T-helper 2 cell treated with Interferon-gamma antibody and Interleukin-4, amounts not matched to agents 100 ng/mL and 5 ng/mL, for 36 hours (primary cell): ENCODE measurements at regions not wholly inside any gene's neighbourhood (a gene's known extent, or its start where the extent isn't known, plus 50 kb on each side); places are given as distances from the start of the nearest gene placed in this dataset.
"Not testable (repeated sequence)": the region's sequence is repeated elsewhere in the genome, so short reads cannot be mapped to it uniquely, and the experiment has no call there.

ENCODE experiments used
- intact Hi-C: fragments of 100-400 bp; cut with micrococcal nuclease; formaldehyde crosslinking; loops from one replicate; pipeline ENCODE4 v1.15.1; 2023

DNA sequence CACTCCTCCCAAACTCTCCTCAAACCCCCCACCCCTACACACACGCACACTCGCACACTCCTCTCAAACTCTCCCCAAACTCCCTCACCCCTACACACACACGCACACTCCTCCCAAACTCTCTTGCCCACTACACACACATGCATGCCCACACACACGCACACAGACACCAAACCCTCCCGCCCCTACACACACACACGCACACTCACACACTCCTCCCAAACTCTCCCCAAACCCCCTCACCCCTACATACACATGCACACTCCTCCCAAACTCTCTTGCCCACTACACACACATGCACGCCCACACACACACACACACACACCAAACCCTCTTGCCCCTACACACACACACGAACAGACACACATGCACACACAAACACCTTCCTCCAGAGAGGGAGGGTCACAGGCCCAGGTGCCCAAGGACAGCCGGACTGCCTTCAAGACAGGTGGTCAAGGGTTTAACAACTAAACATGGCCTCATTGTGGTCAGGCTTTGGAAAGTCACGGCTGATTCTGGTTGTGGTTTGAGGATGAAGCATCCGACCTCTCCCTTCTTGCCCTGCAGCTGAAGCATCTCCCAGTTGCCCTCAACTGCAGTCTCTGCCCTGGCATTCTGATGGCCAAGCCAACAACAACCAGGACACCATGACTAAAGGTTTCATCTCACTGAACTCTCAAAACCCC is 72.3 kb upstream of the SNTG2 start:
- intact Hi-C loops: no loop called here

GRCh38 chr2:877747-878146 is 72.9 kb upstream of the SNTG2 start:
- intact Hi-C loops: no loop called here

DNA sequence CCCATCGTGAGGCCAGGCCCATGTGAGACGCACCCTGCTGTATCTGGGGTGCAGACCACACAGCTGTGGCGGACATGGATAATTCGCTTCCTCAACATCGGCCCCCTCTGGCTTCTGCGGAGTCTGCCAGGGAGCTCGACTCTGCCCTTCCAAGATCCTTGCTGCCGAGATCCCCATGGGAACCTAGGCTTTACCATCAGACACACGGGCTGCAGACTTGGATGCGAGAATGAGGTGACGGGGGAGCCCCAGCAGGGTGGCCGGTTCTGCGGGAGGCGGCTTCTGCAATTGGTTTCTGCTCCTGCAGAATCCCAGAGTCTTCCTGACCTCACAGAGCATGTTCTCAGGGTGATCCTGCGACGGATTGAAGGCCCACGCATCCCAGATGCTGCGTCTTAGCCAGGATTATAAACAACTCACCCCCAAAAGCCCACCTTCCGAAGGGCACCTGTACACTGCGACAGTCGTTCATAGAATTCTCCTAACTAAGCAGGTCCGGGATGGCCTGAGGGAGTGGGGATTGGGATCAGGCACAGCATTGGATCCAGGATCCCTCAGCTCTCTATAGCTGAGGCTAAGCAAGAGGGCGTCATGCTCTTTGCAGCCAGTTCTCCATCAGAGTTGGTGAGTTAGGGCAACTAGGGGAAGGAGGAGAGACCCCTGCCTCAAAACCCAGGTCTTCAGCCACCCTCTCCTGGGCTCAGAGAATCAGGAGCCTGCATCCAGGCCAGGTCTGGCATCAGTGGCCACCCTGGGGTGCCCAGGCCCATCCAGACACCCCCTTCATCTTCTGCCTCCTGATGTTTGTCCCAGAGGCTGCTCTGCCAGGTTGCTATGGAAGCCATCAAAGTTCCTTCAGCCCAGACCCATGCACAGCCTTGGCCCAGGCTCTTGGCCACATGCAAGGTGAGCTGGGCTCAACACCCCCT is 74.7 kb upstream of the SNTG2 start:
- intact Hi-C loops: no loop called here

- intact Hi-C loops: no loop called here
Measured at GRCh38 chr2:873651-874580, 76.7 kb upstream of the SNTG2 start.

- intact Hi-C loops: no loop called here
Measured at GRCh38 chr2:873027-873426, 77.6 kb upstream of the SNTG2 start.

- intact Hi-C loops: no loop called here
Measured at GRCh38 chr2:871926-872680, 78.5 kb upstream of the SNTG2 start.

DNA sequence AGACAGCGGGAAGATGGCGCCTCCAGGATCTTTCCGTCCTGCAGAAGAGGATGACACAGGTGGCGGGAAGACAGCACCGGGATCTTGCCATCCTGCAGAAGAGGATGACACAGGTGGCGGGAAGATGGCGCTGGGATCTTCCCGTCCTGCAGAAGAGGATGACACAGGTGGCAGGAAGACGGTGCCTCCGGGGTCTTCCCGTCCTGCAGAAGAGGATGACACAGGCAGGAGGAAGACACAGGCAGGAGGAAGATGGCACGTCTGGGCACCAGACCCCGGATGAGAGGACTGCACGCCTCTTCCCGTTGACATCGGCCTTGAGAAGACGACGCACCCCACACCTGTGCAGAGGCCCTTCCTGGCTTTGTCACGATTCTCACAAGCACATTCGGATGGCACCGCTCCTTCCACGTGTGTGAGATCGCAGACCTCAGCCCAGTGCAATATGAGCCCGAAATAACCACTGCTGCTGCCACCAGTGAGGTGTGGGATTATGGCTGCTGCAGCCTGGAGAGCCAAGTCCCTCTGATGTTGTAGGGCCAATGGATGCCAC is 79.4 kb upstream of the SNTG2 start:
- intact Hi-C loops: no loop called here

DNA sequence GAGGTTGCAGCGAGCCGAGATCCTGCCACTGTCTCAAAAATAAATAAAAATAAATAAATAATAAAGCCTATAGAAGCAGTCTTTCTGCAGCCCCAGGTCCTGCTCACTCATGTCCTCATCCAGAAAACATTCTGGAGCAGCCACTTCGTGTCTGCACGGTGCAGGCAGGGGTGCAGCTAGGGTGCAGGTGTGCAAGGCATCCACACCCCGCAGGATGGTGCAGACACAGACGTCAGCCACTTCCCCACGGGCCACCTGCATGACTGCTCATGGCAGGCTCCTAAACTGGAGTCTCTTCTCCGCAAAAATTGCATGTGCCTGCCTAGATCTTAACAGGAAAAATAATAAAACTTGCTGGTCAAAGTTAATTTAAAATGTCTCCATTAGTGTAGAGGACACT is 80.2 kb upstream of the SNTG2 start:
- intact Hi-C loops: no loop called here

- intact Hi-C loops: no loop called here
Measured at GRCh38 chr2:869894-870293, 80.8 kb upstream of the SNTG2 start.

DNA sequence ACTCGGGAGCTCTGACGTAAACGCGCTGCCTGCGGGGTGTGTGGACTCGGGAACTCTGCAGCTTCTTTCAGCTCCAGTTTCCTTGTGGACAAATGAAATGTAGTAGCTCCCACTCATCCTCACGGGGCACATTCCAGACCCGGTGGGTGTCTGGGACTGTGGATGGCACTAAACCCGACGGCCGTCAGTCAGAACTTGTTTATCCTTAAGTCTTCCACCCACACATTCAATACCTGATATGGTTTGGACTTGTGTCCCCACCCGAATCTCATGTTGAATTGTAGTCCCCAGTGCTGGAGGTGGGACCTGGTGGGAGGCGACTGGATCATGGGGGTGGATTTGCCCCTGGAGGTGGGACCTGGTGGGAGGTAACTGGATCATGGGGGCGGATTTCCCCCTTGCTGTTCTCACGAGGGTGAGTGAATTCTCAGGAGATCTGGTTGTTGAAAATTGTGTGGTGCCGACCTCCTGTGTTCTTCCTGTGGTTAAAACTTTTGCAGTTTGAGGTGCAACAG is 81.2 kb upstream of the SNTG2 start:
- intact Hi-C loops: no loop called here

- intact Hi-C loops: not testable (repeated sequence)
Measured at GRCh38 chr2:868857-869256, 81.8 kb upstream of the SNTG2 start.

GRCh38 chr2:867296-867695 is 83.4 kb upstream of the SNTG2 start:
- intact Hi-C loops: no loop called here

DNA sequence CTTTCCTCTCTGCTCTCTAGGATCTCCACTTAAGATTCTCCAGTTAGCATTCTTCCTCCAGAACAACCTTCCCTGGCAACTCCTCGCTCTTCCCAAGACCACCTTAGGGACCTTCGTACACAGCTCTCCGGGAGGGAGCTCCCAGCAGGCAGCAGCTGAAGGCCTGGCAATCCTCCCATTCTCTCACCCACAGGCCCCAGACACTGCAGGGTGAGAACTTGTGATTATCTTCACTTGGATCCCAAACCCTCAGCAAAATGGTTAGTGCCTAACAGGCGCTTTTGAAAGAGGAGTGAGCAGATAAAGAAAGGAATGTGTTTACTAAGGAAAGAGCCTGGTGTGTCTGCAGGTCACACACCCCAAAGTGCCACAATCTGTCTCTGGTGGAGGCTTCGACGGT is 83.8 kb upstream of the SNTG2 start:
- intact Hi-C loops: no loop called here

DNA sequence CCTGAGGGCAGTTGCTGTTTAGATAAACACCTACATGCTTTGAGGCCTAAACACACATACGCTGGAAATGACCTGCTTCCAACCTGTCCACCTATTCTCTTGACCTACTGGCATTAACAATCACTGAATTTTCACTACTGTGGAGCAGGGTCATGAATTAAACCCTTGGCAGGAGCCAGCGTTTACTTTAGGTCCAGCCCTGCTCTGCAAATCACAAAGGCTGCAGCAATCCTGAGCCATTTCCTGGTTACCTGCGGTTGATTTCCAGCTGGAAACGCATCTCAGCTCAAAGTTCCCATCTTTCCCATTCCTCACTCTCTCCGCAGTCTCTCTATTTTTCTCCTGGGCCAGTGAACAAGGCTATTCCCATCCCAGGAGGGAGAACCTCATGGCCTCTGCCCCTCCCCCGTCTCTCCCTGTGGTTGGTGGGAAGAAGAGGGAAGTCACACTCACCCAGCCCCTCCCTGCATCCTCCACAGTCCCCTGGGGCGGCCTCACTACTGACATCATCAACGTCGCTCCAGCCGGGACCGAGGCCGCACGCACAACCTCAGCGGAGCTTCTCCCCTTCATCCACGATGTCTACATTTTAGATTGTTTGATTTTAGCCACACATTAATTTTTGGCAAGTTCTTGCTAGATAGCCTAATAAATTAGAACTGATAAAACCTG is 84.5 kb upstream of the SNTG2 start:
- intact Hi-C loops: no loop called here

DNA sequence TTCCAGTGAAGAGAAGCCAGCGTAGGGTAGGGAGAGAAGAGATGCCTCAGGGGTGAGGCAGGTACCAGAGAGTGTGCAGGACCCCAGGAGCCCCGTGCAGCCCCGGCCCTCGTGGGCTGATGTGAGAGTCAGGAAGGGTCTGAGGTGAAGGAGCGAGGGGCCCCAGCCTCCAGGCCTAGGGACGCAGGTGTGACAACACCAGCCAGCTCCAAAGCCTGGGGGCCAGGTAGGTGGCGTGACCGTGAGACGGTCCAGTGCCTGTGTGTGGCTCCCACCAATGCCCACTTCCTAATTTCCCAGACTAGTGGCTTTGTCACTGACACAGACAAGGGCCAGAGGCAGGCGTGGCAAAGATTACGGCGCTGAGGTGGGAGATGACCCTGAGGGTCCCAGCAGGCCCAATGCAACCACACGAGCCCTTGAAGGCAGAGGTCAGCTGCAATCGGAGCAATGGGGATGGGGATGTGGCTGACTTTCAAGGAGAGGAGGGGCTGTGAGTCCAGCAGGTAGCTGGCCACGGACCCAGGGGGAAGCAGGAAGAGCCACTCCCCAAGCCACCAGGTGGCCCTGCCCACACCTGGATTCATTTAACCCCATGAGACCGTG is 86.0 kb upstream of the SNTG2 start:
- intact Hi-C loops: no loop called here

DNA sequence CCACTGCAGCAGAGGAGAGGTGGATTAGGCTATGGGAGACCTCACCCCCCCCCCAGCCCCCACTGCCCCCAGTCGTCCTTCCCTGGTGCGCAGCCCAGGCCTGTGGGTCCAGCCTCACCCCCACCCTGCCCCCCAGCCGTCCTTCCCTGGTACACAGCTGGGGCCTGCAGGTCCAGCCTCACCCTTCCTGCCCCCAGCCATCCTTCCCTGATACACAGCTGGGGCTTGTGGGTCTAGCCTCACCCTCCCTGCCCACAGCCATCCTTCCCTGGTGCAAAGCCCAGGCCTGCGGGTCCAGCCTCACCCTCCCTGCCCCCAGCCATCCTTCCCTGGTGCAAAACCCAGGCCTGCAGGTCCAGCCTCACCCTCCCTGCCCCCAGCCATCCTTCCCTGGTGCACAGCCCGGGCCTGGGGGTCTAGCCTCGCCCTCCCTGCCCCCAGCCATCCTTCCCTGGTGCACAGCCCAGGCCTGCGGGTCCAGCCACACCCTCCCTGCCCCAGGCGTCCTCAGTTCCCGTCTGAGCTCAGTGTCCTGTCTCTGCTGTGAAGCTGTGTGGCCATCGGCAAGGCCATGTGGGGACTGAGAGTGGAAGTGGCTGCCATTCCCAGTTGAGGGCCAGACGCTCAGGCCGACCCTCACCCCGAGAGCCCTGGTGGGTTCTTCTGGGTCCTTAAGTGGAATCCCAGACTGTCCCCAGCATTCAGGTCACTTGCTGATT is 86.8 kb upstream of the SNTG2 start:
- intact Hi-C loops: no loop called here

GRCh38 chr2:862731-863466 is 87.8 kb upstream of the SNTG2 start:
- intact Hi-C loops: no loop called here

DNA sequence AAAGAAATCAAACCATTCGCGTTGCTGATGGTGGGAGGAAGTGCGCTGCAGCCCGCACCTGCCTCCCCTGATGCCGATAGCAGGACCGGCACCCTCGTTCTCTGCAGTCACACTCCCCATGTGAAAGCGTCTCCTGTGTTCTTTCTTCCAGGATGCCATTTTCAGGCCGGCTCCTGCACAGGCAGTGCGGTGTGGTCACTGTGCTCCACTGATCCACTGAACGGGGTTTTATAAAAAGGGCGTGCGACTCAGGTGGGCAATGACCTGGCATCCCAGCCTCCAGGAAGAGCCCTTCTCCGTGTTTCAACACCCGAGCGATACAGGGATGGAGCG is 88.3 kb upstream of the SNTG2 start:
- intact Hi-C loops: no loop called here
